Endothelial cell of hepatic sinusoid (primary cell): ENCODE measurements at regions not wholly inside any gene's neighbourhood (a gene's known extent, or its start where the extent isn't known, plus 50 kb on each side); places are given as distances from the start of the nearest gene placed in this dataset.

ENCODE experiments used
- in situ Hi-C: cut with HindIII; loops from 2 replicates; pipeline ENCODE4 v1.10.0; 2017; ENCODE audit warnings: low sequenced_read_pairs

DNA sequence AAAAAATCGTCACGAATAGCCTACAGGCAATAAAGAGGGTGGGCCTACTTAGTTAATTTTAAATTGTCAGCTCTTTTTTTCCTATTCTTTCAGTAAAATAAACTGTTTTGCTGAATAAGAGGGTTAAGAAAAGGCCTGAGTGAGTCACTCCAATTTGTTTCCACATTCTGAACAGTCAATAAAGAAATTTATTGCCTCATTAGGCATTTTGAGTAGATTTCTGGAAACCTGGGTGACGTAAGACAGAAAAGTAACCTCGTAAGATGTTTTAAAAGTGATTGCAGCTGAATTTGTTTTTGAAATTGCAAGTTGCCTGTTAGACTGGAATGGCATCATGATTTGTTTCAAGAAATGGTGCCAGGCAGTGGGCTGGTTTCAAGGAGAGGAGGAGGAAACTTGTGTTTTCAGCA lies 439.3 kb downstream of the USP25 start:
- in situ Hi-C loops, result no loop called here

DNA sequence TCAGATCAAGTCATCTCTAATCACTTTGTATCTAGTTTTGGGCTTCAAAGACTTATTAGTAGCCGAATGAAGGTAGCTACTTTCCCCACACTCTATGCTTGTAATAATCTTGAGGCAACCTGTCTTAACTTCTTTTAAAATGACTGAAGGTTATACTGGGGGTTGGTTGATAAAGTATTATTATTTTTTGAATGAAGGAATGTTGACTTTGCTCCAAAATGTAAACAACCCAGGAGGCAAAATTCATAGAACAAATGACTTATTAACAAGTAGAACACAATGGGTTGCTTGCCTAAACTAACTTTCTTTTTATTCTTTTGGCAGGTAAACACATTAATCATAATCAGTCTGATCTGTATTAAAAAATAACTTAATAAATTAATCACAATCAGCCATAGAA lies 440.0 kb downstream of the USP25 start:
- in situ Hi-C loops, result no loop called here

DNA sequence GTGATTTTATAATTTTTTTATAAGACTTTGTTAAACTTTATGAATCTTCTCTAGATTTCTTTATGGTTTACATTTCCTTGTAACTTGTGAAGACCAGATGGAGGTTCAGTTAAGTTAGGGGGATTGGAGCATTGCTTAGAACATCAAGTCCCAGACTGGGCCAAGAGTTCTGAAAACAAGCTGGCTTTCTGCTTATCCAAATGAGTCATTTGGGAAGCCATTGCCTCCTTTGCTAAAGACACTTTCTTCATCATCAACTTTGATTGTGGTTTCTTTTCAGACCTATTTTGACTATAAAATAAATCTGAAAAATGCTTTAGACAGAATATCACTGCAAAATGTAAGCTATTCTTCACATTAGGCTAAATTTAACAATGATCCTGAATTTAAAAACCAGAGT lies 446.8 kb downstream of the USP25 start:
- in situ Hi-C loops, result no loop called here

DNA sequence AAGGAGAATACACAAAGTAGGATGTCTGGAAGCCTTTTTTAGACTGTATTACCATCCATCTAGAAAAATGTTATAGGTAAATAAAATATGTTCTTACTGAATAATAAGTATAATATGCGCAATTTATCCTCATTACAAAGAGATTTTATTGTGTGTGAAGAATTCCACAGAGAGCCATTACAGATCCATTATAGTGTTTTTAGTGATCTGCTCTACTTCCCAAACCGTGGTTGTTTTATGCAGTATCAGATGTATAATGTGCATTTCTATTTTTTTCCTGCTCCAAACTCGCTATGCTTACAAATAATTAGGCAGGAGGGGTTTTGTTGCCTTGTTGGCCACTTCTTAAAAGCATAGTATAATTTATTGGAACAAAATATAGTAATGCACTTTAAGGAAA lies 447.8 kb downstream of the USP25 start:
- in situ Hi-C loops, result no loop called here

DNA sequence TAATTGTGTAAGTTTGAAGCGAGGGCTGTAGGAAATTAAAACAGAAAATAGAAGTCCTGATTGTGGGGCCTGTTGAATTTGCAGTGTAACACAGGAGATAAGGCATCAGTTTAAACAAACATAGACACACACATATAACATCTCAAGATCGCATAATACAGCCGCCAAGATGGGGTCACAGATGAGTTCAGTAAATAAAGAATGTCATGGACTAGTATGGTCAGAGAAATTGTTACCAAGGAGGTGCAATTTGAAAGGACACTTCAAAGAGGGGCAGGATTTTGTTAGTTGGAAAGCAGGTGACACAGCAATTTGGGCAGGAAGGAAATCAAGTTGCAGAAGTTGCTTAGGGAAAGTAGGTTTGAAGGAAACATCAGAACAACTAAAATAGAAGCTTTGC lies 450.0 kb downstream of the USP25 start:
- in situ Hi-C loops, result no loop called here

DNA sequence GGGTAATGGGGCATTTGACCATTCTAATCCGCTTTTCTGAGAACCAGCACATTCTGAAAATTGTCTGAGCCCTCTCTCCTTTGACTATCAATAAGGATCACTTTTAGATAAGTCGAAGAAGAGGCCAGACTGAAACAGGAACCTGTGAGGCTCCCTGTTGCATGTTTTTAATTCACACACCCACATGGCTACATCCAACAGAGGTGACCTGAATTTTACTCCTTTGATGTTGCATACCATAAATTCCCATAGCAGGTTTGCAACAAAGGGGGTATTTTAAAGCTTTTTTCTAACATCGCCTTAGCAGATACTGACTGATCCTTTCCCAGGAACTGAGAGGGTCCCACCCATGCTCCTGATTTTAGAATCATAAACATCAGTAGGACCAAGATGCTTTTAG lies 450.8 kb downstream of the USP25 start:
- in situ Hi-C loops, result no loop called here

DNA sequence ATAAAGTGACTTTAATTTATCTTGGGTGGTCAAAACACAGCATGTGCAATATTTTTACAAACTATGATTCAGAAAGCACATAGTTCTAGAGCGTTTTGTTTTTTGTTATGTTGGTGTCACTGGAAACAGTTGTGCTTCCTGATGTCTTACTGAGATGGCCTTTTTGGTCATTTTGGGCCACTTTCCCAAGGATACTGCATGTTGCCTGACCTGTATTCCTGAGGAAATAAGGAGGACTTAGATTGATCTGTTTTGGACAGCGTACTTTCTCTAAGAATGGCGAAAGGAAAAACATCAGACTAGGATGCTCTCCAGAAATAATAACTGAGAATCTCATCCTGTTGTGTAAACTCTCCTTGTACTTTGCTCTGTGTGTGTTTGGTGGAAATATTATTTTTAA lies 451.2 kb downstream of the USP25 start:
- in situ Hi-C loops, result no loop called here

DNA sequence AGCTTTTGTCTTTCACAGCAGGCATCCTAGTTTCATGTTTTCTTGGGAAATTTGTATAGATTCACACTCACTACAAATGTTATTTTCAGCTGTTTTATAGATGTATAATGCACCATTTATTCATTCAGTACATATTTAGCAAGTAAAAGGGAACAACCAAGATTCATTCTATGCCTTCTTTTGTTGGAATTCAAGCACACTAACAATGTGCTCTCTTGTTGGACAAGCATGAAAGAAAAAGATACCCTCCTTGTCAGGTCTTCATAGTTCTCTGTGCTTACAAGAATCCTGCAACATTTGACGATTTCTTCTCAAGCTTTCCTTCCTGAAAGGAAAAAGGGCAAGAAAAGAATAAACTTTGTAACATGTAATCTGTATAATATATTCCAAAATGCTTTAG lies 456.0 kb downstream of the USP25 start:
- in situ Hi-C loops, result no loop called here

DNA sequence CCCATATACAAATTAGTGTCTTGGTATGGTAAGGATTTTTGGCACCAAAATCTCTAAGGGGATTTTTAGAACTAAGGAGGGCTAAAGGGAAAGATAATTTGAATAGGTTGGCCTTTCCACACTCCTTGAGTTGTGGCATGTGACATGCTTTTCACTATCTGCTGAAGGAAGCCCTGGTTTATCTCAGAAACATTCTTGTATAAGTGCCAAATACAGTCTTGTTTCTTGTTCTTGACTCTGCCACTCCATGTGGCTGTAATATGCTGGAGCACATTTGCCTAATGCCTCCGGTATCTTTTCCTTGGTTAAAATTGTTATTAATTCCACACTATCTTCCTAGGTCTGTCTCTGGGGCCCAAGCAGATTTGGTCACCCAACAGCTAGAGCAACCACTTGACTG lies 457.0 kb downstream of the USP25 start:
- in situ Hi-C loops, result no loop called here

DNA sequence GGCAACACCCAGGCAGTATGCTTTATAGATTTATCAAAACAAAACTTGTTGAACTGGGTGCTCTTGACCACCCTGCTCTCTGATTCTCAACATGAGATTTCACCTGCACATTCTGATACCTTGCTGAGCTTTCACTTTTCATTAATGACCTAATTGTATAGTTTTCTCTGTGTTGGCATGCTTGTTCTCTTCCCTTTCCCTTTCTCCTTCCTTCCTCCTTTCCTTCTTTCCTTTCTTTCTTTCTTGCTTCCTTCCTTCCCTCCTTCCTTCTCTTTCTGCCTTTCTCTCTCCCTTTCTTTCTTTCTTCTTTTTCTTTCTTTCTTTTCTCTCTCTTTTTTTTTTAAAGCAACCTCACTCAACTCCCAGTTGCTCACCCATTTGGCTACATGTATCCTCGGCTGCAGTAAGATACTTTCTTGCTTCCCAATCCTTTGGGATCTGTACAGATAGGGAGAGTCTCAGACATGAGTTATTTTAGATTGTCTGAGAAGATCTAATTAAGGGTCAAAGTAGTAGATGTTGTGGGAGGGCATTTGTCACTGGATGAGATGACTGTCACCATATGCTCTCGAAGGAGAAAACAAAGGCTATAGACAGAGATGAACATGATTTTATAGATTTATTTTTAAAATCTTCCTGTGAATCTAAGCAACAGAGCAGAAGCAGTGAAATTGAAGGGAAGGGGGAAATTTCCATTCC lies 458.0 kb downstream of the USP25 start:
- in situ Hi-C loops, result no loop called here

DNA sequence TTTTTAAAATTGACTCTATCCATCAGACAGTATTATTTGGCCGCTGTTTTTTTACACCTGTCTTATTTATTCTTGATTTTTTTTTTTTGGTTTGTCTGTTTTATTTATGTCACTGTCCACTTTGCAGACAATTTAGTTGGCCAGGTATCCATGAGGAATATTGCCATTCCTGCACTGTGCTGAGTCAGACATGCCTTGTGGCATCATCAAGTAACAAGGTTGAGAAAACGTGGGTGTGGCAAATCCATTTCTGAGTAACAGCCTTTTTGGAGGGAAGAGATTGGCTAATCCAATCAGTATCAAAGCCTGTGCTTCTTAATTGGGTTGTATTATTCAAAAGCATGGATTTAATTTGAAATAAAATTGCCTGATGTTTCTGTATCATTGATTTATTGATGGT lies 463.1 kb downstream of the USP25 start:
- in situ Hi-C loops, result no loop called here

DNA sequence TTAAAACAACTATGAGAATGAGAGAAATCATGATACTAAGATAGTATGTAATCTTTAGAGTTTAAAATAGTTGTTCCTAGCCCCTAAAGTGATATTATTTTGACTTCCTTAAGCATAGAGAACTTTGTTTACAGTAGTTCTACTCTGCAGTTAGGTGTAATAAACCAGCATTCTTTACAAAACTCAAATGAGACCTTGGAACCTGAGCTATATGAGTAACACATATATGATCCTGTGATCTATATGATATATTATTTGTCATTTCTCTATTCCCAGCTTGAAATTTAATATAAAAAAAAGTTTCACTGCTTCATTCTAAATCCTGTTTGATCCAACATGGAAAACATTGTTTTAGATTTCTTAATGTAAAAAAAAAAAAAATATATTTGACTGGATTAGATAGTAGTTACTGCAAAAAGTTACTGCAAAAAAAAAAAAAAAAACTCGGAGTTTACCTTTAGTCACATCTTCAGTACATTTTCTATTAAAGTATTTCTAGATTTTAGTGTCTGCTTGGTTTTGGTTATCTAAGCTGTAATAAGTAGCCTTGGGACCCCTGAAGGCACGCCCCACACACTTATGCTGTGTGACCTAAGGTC lies 463.8 kb downstream of the USP25 start:
- in situ Hi-C loops, result no loop called here

DNA sequence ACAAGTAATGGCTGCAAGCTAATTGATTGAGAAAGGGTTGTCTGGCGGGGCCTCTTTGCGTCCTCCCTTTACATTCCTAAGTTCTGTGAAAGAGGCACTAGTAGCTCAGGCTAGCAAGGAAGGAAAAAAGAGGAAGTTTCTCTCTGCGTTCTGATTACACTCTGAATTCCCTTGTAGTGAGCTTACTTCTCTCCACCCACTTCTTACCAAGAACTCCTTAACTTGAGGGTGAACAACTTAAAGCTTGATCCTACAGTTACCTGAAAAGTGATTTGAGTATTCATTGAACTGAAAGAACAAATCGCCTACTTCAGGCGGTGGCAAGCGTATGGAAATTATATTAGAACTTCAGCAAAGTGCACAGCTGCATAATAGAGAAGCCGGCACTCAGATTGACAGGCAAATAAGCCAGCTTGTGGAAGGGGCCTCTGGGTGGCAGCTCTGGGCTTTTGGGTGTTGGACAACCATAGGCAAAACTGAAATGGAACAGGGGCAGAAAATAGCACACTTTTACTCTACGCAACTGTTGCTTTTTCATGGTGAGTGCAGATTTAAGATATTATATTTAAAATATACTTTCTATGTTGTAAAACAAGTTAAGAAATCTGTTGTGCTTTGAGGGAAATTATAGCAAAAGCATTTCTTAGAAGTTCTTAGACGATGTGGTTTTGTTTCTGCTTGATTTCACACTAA lies 464.5 kb downstream of the USP25 start:
- in situ Hi-C loops, result no loop called here

DNA sequence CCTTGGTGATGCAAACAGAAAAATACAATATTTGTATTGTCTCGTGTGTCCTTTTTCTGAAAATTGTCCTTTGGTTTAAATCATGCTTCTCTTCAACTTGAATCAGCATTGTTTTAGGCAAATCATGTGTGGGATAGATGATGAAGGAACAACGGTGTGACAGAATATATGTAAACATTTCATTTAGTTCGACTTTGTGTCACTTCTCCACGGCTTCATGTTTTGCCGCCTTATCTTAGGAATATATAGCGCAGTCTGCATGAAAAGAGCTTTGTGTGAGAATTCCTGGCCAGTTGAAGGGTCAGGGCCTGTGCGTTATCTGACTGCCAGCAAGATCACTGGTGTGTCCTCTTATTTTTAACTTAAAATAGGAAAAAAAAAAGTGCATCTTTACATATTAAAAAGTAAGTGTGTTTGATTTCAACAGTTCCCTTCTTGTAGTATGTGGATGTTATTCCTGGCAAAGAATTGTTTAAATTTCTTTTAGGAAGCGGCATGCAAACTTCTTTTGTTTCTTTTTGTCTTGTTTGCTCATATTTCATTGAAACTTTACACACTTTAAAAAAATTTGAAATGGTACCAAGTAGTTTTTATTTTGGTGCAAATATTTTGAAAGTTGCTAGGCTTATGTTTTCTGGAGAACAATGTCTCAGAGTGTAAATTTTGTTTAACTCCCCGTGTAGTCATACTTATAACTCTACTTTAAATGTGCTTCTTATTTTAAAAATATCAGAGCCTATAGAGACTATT lies 465.2 kb downstream of the USP25 start:
- in situ Hi-C loops, result no loop called here

DNA sequence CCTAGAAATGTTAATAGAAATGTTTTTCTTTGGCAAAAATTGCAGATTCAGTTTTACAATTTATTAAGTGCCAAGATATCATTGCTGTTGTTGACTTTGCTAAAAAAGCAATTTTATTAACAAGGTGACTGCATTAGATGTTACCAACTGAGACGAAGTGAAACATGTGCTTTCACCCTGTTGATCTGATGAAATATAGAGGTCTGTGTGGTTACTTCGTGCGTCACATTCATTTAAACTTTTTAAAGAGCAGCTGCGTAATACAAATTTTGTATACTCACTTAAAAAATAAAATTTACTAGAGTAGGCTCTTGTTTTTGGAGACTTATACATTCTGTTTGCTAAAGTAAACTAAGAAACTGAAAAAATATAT lies 465.7 kb downstream of the USP25 start:
- in situ Hi-C loops, result no loop called here

DNA sequence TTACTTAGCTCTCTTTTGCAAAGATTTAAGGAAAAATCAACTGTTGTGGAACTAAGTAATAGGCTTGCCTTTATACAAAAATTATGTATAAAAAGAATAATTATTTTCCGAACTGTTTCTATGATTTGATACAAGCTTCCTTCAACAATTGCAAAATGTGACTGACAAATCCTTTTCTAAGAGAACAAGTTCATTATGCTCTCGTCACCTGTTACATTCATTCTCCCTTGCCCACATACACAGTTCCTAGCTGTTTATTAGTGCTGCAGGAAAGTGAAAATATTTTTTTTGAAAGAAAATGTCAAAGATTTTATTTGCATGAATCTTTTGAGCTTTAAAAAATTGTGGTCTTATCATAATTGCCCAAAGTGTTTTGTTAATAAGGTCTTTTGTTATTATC lies 466.2 kb downstream of the USP25 start:
- in situ Hi-C loops, result no loop called here

DNA sequence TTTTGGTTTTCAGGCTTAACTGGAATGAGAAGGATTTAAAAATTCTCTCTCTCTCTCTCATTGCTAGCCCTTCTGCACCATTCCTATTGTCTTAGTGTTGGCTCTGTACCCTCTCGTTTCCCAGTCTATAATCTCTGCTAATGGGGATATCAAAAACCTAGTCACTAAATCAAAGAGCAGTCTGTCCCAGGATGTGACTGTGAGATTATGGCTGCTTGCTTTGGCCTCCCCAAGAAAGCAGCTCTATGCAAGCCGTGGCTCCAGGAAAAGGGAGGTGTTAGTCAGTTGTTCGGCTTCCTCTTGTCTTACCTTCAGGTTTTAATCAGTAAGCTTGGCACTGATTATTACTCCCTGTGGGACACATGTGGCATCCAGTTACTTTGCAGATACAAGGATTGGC lies 468.8 kb downstream of the USP25 start:
- in situ Hi-C loops, result no loop called here

DNA sequence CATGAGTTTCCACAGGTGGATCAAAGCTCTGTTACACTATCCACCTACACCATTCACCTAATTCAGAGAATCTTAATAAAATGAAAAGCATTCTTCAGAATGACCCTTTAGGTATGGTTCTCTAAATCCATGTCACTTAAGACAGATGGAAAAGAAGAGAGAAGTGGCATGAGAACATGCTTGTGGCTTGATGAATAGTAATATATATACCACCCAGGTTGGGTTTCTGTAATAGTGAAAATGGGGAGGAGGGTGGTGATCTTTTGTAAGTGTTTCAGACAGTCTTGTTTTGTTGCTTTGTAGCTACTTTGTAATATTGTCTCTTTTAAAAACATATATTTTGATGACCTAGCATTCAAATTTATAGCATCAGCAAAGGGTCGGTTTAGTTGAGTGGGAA lies 469.8 kb downstream of the USP25 start:
- in situ Hi-C loops, result no loop called here

DNA sequence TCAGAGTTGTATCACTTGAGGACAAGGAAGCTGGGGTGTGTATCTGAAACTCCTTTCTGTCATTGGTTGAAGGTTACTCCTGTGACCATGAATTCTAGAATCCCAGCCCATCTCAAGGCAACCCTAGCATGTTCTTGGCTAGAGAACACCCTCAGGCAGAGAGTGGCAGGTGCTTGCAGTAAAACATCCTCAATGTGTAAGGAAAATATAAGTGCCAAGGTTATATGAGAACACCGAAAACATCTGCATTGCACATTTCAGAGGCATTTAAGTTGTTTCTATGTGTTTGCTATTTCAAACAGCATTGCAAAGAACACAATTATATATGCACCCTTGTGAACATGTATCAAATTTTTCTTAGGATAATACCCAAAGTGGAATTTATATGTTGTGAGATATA lies 471.9 kb downstream of the USP25 start:
- in situ Hi-C loops, result no loop called here

DNA sequence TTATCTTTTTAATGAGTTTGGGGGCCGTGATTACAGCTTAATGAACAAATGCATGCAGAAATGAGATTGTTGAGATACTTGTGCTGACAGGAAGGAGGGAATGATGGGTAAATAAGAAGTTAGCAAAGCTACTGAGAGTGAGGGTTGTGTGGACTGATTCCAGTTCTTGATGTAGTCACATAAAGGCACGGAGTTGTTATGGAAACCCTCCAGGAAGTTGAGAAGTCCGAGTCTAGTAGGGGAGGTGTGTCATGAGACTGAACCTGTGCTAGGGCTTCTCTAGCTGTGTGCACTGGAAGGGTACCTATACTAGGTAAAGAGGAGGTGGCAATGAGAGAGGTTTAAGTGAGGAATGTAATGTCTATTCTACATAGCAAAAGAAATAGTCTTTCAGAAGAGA lies 475.7 kb downstream of the USP25 start:
- in situ Hi-C loops, result no loop called here

DNA sequence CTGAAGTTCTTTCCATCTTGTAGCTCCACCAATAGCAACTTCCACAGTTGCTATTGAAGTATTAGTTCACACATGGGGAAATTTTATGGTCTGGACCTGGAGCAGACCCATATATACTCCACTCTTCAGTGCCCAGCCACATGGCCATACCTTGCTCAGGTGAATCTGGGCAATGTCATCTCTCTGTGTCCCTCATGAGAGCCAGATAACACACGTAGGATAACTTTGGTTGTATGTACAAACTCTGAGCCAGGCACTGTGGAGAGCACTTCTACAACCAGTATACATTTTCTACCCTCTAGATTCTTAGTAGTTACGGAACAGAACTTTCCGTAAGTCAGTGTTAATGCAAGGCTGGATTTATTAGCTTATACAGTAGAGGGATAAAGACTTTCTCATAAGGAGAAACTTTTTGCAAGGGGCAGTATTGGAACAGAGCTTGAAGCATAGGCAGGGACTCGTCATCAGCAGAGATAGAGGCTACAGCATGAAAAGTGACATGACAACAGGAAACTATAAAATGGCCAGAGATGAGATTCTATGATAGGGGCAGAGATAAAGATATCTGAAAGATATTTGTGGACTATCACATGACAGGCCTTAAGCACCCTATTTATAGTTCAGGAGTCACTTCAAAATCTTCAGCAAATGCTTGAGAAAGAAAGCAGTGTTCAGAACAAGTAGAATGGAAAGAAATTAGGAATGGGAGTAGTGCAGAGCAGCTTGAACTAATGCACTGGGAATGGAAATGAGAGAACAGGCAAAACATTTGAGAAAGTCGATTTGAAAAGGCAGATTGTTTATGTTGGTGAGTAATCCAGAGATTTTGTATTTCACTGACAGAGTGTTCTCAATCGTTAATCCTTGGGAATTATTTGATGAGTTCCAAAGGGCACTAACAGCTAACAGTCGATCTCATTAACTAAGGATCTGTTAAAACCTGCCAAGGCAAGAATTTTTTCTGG lies 481.8 kb downstream of the USP25 start:
- in situ Hi-C loops, result no loop called here
